Upper lobe of left lung (tissue), 4 donors: ENCODE measurements at regions not wholly inside any gene's neighbourhood (a gene's known extent, or its start where the extent isn't known, plus 50 kb on each side); places are given as distances from the start of the nearest gene placed in this dataset.

Experiments
- CTCF ChIP-seq, 6 experiments: fragments of 450-650 bp in 4 of 6; fragments of 200-600 bp in 2 of 6; sonication (generic) in 2 of 6; IDR thresholded peaks; one replicate each; pipeline ENCODE4 v1.5.1; 2016 to 2019; ENCODE audit warnings: antibody characterized with exemption in 6 of 6
- POLR2A ChIP-seq, 4 donors: fragments of 450-650 bp; IDR thresholded peaks; one replicate each; pipeline ENCODE4 v1.5.1; 2016 to 2017; ENCODE audit warnings: antibody characterized with exemption in 4 of 4, mild to moderate bottlenecking in 2 of 4
- POLR2AphosphoS5 ChIP-seq, 2 donors: sonication (generic); formaldehyde crosslinking; IDR thresholded peaks; one replicate each; pipeline ENCODE4 v1.5.1; 2017; ENCODE audit warnings: antibody characterized with exemption in 2 of 2

- TF ChIP-seq CTCF (IDR thresholded peaks at IDR 0.05), result no peak
- TF ChIP-seq POLR2AphosphoS5 (IDR thresholded peaks at IDR 0.05), result no peak
- TF ChIP-seq POLR2A (IDR thresholded peaks at IDR 0.05), result no peak
These were observed 98.8 kb downstream of the RIPK4 start for GRCh38 chr21:41668051-41668541.
